Upper lobe of left lung (tissue), 4 donors: ENCODE measurements at regions not wholly inside any gene's neighbourhood (a gene's known extent, or its start where the extent isn't known, plus 50 kb on each side); places are given as distances from the start of the nearest gene placed in this dataset.

Experiments
- CTCF ChIP-seq, 6 experiments: fragments of 450-650 bp in 4 of 6; fragments of 200-600 bp in 2 of 6; sonication (generic) in 2 of 6; IDR thresholded peaks; one replicate each; pipeline ENCODE4 v1.5.1; 2016 to 2019; ENCODE audit warnings: antibody characterized with exemption in 6 of 6
- EP300 ChIP-seq, 4 donors: sonication (generic); formaldehyde crosslinking; IDR thresholded peaks; one replicate each; pipeline ENCODE4 v1.5.1; 2017; ENCODE audit warnings: antibody characterized with exemption in 4 of 4, control low read depth in 2 of 4
- POLR2A ChIP-seq, 4 donors: fragments of 450-650 bp; IDR thresholded peaks; one replicate each; pipeline ENCODE4 v1.5.1; 2016 to 2017; ENCODE audit warnings: antibody characterized with exemption in 4 of 4, mild to moderate bottlenecking in 2 of 4

GRCh38 chr1:194857413-194857812 lies 1671.0 kb upstream of the B3GALT2 start:
- TF ChIP-seq CTCF (IDR thresholded peaks at IDR 0.05) (no peak), POLR2A (IDR thresholded peaks at IDR 0.05) (no peak), EP300 (IDR thresholded peaks at IDR 0.05) (no peak)
